Fibroblast of mammary gland (primary cell): ENCODE measurements at regions not wholly inside any gene's neighbourhood (a gene's known extent, or its start where the extent isn't known, plus 50 kb on each side); places are given as distances from the start of the nearest gene placed in this dataset.

Source experiments
- DNase-seq: peaks from one replicate; pipeline ENCODE4 v3.0.0-alpha.2; 2010; ENCODE audit warnings: low read depth
- H3K4me3 ChIP-seq: 2 replicates; pipeline ENCODE4 v1.5.1; 2011; ENCODE audit warnings: low read depth, mild to moderate bottlenecking, low read length, moderate library complexity; ENCODE audit not compliant: control insufficient read depth
- CTCF ChIP-seq: conservative IDR thresholded peaks from 2 replicates; pipeline ENCODE4 v1.5.1; 2011; ENCODE audit warnings: low read depth, low read length, inconsistent platforms; ENCODE audit not compliant: control insufficient read depth, insufficient read depth

GRCh38 chr22:22156348-22156715 is 88.3 kb upstream of the VPREB1 start:
- no peak for DNase-seq
- no peak overlapping the region for H3K4me3 ChIP-seq
- no peak for TF ChIP-seq CTCF

- DNase-seq = no peak
- no peak for TF ChIP-seq CTCF
- H3K4me3 ChIP-seq = no peak overlapping the region
These were observed 89.0 kb upstream of the VPREB1 start for GRCh38 chr22:22155607-22156006.

GRCh38 chr22:22155146-22155545 is 89.4 kb upstream of the VPREB1 start:
- no peak overlapping the region for H3K4me3 ChIP-seq
- DNase-seq = no peak
- TF ChIP-seq CTCF = no peak

- H3K4me3 ChIP-seq = no peak overlapping the region
- TF ChIP-seq CTCF = no peak
- DNase-seq = no peak
These were observed 90.5 kb upstream of the VPREB1 start for GRCh38 chr22:22154040-22154439.

- no peak for DNase-seq
- no peak for TF ChIP-seq CTCF
- no peak overlapping the region for H3K4me3 ChIP-seq
These were observed 93.3 kb upstream of the VPREB1 start for GRCh38 chr22:22151308-22151707.

GRCh38 chr22:22150457-22150856 is 94.1 kb upstream of the VPREB1 start:
- H3K4me3 ChIP-seq = no peak overlapping the region
- no peak for TF ChIP-seq CTCF
- DNase-seq = no peak

GRCh38 chr22:22148905-22149304 is 95.7 kb upstream of the VPREB1 start:
- DNase-seq = no peak
- TF ChIP-seq CTCF = no peak
- H3K4me3 ChIP-seq = no peak overlapping the region
